ENCODE measurements at regions not wholly inside any gene's neighbourhood (a gene's known extent, or its start where the extent isn't known, plus 50 kb on each side); places are given as distances from the start of the nearest gene placed in this dataset.

GRCh38 chr5:103708601-103709000, 146.0 kb upstream of the NUDT12 start:
- no peak for TF ChIP-seq POLR2AphosphoS5 (IDR thresholded peaks at IDR 0.05; ENCODE audit: borderline replicate concordance, low read depth, low read length)
- no peak for TF ChIP-seq EZH2 (IDR thresholded peaks at IDR 0.05)
- TF ChIP-seq FOXP2 (optimal IDR thresholded peaks at IDR 0.05; ENCODE audit: control extremely low read depth, extremely low read length, insufficient read depth): no peak

Measured in SK-N-MC (cell line).